ENCODE measurements at regions not wholly inside any gene's neighbourhood (a gene's known extent, or its start where the extent isn't known, plus 50 kb on each side); places are given as distances from the start of the nearest gene placed in this dataset.
"Not testable (repeated sequence)": the region's sequence is repeated elsewhere in the genome, so short reads cannot be mapped to it uniquely, and the experiment has no call there.

DNA sequence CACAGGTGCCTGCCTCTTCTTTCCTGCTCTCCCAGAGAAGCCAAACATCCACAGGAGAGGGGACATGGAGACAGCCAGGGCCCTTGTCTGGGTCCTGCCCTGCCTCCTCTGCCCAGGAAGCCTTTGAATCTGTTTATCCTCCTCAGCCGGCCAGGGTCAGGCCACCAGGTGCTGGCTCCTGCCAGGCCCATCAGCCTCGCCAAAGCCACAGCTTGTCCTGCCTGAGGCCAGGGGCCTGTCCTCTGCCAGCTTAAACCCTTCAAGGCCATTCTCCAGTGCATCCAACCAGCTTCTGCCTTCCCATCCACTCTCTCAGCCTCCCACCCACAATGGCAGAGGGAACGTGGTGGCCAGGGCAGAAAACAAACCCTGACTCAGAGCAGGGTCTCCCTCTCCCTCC lies 254.6 kb downstream of the ANKRD60 start:
- DNase-seq (ENCODE audit: low read depth in 2 of 2): no peak

GRCh38 chr20:57971583-57971982 lies 256.9 kb downstream of the ANKRD60 start:
- not testable (repeated sequence) for DNase-seq (ENCODE audit: low read depth in 2 of 2)

- no peak for DNase-seq (ENCODE audit: low read depth in 2 of 2)
Measured at GRCh38 chr20:57970856-57971255, 257.6 kb downstream of the ANKRD60 start.

- no peak for DNase-seq (ENCODE audit: low read depth in 2 of 2)
Measured at GRCh38 chr20:57970116-57970515, 258.3 kb downstream of the ANKRD60 start.

- no peak for DNase-seq (ENCODE audit: low read depth in 2 of 2)
Measured at GRCh38 chr20:57968120-57968519, 258.3 kb upstream of the PMEPA1 start.

- DNase-seq (ENCODE audit: low read depth in 2 of 2): no peak
Measured at GRCh38 chr20:57967364-57967763, 257.5 kb upstream of the PMEPA1 start.

DNA sequence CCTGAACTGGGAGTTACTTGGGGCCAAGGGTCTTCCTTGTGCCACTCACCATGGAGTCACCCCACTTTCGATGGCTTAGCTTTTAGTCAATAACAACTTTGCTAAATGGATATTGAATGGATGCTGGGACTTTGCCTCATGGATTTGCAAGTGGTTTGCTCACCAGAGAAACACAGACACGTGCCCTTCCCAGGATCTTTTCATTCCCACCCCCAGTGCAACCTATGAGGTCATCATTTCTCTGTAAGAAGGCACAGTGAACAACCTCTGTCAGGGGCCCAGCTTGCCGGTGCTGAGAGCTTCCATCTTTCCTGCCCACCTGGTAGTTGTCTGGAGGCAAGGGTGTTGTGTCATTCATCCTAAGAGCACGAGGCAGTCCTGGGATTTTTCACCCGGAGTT lies 256.8 kb upstream of the PMEPA1 start:
- no peak for DNase-seq (ENCODE audit: low read depth in 2 of 2)

- no peak for DNase-seq (ENCODE audit: low read depth in 2 of 2)
Measured at GRCh38 chr20:57965441-57965840, 255.6 kb upstream of the PMEPA1 start.

- no peak for DNase-seq (ENCODE audit: low read depth in 2 of 2)
Measured at GRCh38 chr20:57964011-57964862, 254.4 kb upstream of the PMEPA1 start.

GRCh38 chr20:57960803-57961575 lies 251.2 kb upstream of the PMEPA1 start:
- no peak for DNase-seq (ENCODE audit: low read depth in 2 of 2)

DNA sequence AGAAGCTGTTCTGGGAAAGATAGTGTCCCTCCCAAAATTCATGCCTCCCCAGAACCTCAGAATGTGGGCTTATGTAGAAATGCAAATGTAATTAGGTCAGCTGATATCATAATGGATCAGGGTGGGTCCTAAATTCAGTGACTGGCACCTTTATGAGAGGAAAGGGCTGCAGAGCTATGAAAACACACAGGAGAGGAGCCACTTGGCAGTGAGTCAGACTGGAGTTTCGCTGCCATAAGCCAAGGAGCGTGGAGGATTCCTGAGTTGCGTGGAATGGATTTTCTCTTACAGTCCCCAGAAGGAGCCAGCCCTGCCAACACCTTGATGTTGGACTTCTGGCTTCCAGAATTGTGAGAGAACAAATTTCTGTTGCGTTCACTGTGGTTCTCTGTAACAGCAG lies 249.8 kb upstream of the PMEPA1 start:
- DNase-seq (ENCODE audit: low read depth in 2 of 2): no peak

DNA sequence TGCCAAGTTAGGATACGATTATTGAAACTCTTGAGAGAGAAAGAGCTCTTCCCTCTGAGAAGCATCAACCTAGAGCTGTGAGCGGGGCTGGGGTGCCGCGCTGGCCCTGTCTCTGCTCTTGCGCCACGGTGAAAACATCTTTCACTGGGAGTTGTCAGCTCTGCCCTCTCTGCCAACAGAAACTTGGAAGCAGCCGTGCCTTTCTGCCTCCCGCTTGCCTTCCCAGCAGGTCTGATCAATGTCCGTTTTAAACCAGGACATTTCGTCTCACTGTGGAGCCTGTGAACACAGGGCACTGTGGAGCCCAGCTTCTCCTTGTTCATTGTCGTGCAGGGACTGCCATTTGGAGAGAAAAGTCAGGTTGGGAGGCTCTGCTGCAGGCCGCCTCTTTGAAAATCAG lies 249.2 kb upstream of the PMEPA1 start:
- DNase-seq (ENCODE audit: low read depth in 2 of 2): no peak

DNA sequence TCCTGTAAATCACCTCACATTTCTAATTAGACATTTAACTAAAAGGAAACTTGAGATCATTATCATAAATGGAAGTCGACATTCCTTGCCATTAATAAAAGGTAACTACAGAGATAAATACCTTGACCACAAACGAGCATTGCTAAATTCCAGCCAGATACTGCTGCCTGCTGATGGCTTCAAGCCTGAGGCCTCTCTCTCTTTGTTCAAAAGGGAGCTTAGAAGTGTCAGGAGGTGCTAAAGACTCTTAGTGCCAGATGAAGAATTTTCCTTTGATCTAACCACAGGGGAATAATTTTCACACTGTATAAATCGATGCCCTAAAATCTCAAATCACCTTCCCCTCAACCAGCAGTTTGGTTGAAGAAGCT lies 248.2 kb upstream of the PMEPA1 start:
- DNase-seq (ENCODE audit: low read depth in 2 of 2): no peak

GRCh38 chr20:57957411-57958049 lies 247.7 kb upstream of the PMEPA1 start:
- no peak for DNase-seq (ENCODE audit: low read depth in 2 of 2)

DNA sequence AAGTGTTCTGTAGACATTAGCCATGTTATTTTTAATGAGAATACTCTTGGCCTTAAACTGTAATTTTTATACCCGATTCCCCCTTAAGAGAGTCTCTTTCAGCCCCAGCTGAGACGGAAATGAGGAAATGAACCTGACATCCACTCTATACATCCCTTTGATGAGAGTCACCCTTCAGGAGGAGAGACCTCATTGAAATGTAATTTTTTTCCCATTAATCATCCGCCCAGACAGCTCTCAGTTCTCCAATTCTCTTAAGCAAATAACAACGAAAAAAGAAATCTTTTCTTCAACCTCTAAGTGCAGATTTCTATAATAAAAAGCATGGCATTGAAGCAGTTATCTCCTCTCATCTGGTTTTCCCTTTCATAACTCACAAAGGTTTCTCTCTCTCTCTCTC lies 243.8 kb upstream of the PMEPA1 start:
- no peak for DNase-seq (ENCODE audit: low read depth in 2 of 2)

- no peak for DNase-seq (ENCODE audit: low read depth in 2 of 2)
Measured at GRCh38 chr20:57952136-57952535, 242.3 kb upstream of the PMEPA1 start.

- no peak for DNase-seq (ENCODE audit: low read depth in 2 of 2)
Measured at GRCh38 chr20:57951549-57951948, 241.7 kb upstream of the PMEPA1 start.

GRCh38 chr20:57950764-57951485 lies 241.1 kb upstream of the PMEPA1 start:
- no peak for DNase-seq (ENCODE audit: low read depth in 2 of 2)

- no peak for DNase-seq (ENCODE audit: low read depth in 2 of 2)
Measured at GRCh38 chr20:57948180-57948955, 238.6 kb upstream of the PMEPA1 start.

DNA sequence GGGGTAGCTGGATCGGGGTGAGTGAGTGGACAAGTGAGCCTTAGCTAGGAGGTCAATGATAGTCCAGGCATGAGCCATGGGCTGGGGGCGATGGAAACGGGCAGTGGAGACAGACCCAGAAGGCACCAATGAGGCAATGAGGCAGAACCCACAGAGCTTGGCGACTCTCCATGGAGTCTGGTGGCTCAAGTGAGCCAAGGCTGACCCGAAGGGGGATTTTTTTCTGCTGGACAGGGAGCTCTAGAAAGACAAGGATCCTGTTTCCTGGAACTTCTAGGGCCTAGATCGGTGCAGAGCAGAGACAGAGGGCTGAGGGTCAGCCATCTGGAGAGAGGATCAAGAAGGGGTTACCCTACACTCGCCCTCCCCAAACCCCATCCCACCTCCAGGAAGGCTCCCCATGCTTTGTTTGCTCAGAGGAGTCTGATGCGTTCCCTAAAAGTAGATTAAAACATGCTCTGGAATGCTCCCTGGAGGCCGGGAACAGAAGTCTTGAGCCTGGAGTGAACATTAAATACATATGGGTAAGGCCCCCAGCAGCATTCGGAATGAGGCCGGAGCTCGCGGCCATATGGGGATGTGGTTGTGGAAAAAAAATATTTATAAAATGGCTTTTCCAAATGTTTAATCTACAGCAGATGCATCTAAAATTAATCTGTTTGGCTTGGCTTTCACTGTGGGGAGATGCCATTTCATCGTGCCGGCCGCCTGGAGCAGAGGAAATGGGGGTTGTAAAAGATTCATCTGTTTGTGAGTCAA lies 237.8 kb upstream of the PMEPA1 start:
- DNase-seq (ENCODE audit: low read depth in 2 of 2): no peak

Data from stimulated activated CD8-positive, alpha-beta memory T cell treated with anti-CD3 and anti-CD28 coated beads, Interleukin-7, amount 100 ng/mL, for 1 hour (primary cell).